ENCODE measurements at regions not wholly inside any gene's neighbourhood (a gene's known extent, or its start where the extent isn't known, plus 50 kb on each side); places are given as distances from the start of the nearest gene placed in this dataset.

GRCh38 chr1:209116705-209117104, 466.8 kb upstream of the CAMK1G start:
- no peak for TF ChIP-seq CTCF (IDR thresholded peaks at IDR 0.05)
- TF ChIP-seq POLR2AphosphoS5 (IDR thresholded peaks at IDR 0.05): no peak
- TF ChIP-seq POLR2A (IDR thresholded peaks at IDR 0.05): no peak
- TF ChIP-seq EP300 (IDR thresholded peaks at IDR 0.05): no peak
